K562 (cell line): ENCODE measurements at regions not wholly inside any gene's neighbourhood (a gene's known extent, or its start where the extent isn't known, plus 50 kb on each side); places are given as distances from the start of the nearest gene placed in this dataset.

ENCODE experiments used
- ATAC-seq: fragments of 200-7000 bp; cut with Tn5 transposase; 3 replicates; pipeline ENCODE4 v1.9.1; 2020; ENCODE audit warnings: moderate library complexity
- BruUV-seq: library from RNA; stranded (reverse); fragments of 400-500 nt; replicated peaks from 2 replicates; lab custom pipeline; 2021; lab: Mats Ljungman, UMichigan
- CTCF ChIA-PET: fragments of 300-600 bp; formaldehyde crosslinking; extraction: SDS; loops from one replicate; lab custom pipeline; 2021; ENCODE audit warnings: low intra/inter-chr PET ratio; lab: Yijun Ruan, JAX
- POLR2A ChIA-PET: fragments of 300-600, 350-650 bp; sonication (Branson Sonifier 250); formaldehyde crosslinking; extraction: SDS; loops from one replicate; lab custom pipeline; 2021; ENCODE audit warnings: antibody characterized with exemption, inconsistent platforms; lab: Yijun Ruan, JAX
- DNase-seq, 4 experiments: peaks; one replicate each; pipeline versions ENCODE4 v3.0.0 to v3.0.0-alpha.2; 2011 to 2018; ENCODE audit warnings: low spot score in 3 of 4, mixed read lengths in 3 of 4; ENCODE audit errors: extremely low read depth in 1 of 4
- FAIRE-seq: peaks from 2 replicates; lab custom pipeline; 2011; peaks lifted over from hg19 to GRCh38; lab: Jason Lieb, UNC
- H2AFZ ChIP-seq: 2 replicates; pipeline ENCODE4 v1.6.0; 2011; ENCODE audit warnings: low read depth, low read length, control low read depth, inconsistent platforms
- H3K27ac ChIP-seq: fragments of 200-600 bp; 3 replicates; pipeline ENCODE4 v1.8.0; 2011; ENCODE audit warnings: low read depth, mild to moderate bottlenecking, control low read depth, inconsistent platforms, low read length, moderate library complexity, mixed read lengths; ENCODE audit errors: extremely low read depth
- H3K27me3 ChIP-seq, 2 experiments: fragments of 300-600 bp in 1 of 2; 2 replicates in 1 of 2; 3 replicates in 1 of 2; pipeline versions ENCODE4 v1.6.0 to v1.8.0; 2011; ENCODE audit warnings: inconsistent platforms in 2 of 2, low read length in 2 of 2, mild to moderate bottlenecking in 1 of 2, mixed read lengths in 1 of 2, moderate library complexity in 1 of 2; ENCODE audit not compliant: control insufficient read depth in 2 of 2, insufficient read depth in 2 of 2
- H3K36me3 ChIP-seq: fragments of 300-600 bp; 3 replicates; pipeline ENCODE4 v1.8.0; 2011; ENCODE audit warnings: mild to moderate bottlenecking, low read length, inconsistent platforms; ENCODE audit not compliant: control insufficient read depth, insufficient read depth
- H3K4me1 ChIP-seq, 2 experiments: fragments of 200-600 bp in 1 of 2; replicated peaks in 1 of 2; 2 replicates in 1 of 2; 3 replicates in 1 of 2; pipeline versions ENCODE4 v1.5.1 to v1.8.0; 2011; ENCODE audit warnings: inconsistent platforms in 2 of 2, low read length in 2 of 2, mild to moderate bottlenecking in 1 of 2, mixed read lengths in 1 of 2, moderate library complexity in 1 of 2; ENCODE audit not compliant: control insufficient read depth in 2 of 2, insufficient read depth in 2 of 2
- H3K4me2 ChIP-seq: 2 replicates; pipeline ENCODE4 v1.6.1; 2011; ENCODE audit warnings: low read length, control low read depth, inconsistent platforms, mixed read lengths; ENCODE audit not compliant: insufficient read depth
- H3K4me3 ChIP-seq: fragments of 200-600 bp; sonication (generic), shearing (Covaris generic); 2 replicates; pipeline ENCODE4 v1.5.1; 2016; ENCODE audit warnings: control low read depth, inconsistent platforms
- H3K79me2 ChIP-seq: fragments of 200-600 bp; 3 replicates; pipeline ENCODE4 v1.8.0; 2011; ENCODE audit warnings: low read length, inconsistent platforms; ENCODE audit not compliant: control insufficient read depth, insufficient read depth
- H3K9ac ChIP-seq, 2 experiments: 2 replicates each; pipeline versions ENCODE4 v1.6.0 to v1.6.1; 2011; ENCODE audit warnings: low read depth in 2 of 2, low read length in 2 of 2, control low read depth in 1 of 2, inconsistent platforms in 1 of 2, mild to moderate bottlenecking in 1 of 2, mixed read lengths in 1 of 2; ENCODE audit not compliant: insufficient read depth in 1 of 2
- H3K9me1 ChIP-seq: one replicate; pipeline ENCODE4 v1.6.0; 2011; ENCODE audit warnings: inconsistent platforms, mild to moderate bottlenecking, low read length, moderate library complexity; ENCODE audit not compliant: control insufficient read depth, insufficient read depth
- H3K9me3 ChIP-seq: replicated peaks from 2 replicates; pipeline ENCODE4 v1.5.1; 2011; ENCODE audit warnings: low read depth, low read length, inconsistent platforms; ENCODE audit not compliant: control insufficient read depth, insufficient read depth
- H4K20me1 ChIP-seq: replicated peaks from 2 replicates; pipeline ENCODE4 v1.6.1; 2011; ENCODE audit warnings: low read length, inconsistent platforms, mixed read lengths; ENCODE audit not compliant: control insufficient read depth, insufficient read depth
- GATAD2A ChIP-seq: fragments of 450-650 bp; IDR thresholded peaks from 2 replicates; pipeline ENCODE4 v1.6.1; 2017
- HLTF ChIP-seq: fragments of 450-650 bp; IDR thresholded peaks from 2 replicates; pipeline ENCODE4 v1.6.1; 2016
- RCOR1 ChIP-seq, 2 experiments: IDR thresholded peaks; 2 replicates each; pipeline ENCODE4 v1.6.1; 2012; ENCODE audit warnings: low read depth in 2 of 2, low read length in 2 of 2, borderline replicate concordance in 1 of 2, improper control_type of control experiment in 1 of 2
- U2AF2 ChIP-seq: fragments of 200-400 bp; formaldehyde crosslinking; optimal IDR thresholded peaks from 2 replicates; pipeline ENCODE3; 2017; ENCODE audit warnings: low read depth, mild to moderate bottlenecking, low read length
- ZFP1 ChIP-seq: fragments of 450-650 bp; formaldehyde crosslinking; IDR thresholded peaks from 2 replicates; pipeline ENCODE4 v1.4.0; 2020; ENCODE audit warnings: mild to moderate bottlenecking, mixed read lengths
- WGBS: fragments of 100-300 bp; shearing (Covaris generic); methylation state at CpG from one replicate; pipeline ENCODE4 v1.1.6; 2016; ENCODE audit warnings: low coverage, mixed read lengths; ENCODE audit not compliant: insufficient coverage; ENCODE audit errors: missing lambda C conversion rate; 5-methylcytosine and 5-hydroxymethylcytosine counted together
- in situ Hi-C: fragments of 300-500 bp; cut with MboI; formaldehyde crosslinking; loops from 4 replicates; pipeline ENCODE4 v1.15.0; 2018; ENCODE audit warnings: inconsistent platforms, mixed read lengths
- intact Hi-C: fragments of 100-400 bp; cut with micrococcal nuclease; formaldehyde crosslinking; loops from 2 replicates; pipeline ENCODE4 v1.14.2; 2022
- TF ChIP-seq, protein P1 (sequence below): fragments of 250-450 bp; sonication (Bioruptor Pico); IDR thresholded peaks from 2 replicates; pipeline ENCODE4 v1.4.0; 2020

DNA sequence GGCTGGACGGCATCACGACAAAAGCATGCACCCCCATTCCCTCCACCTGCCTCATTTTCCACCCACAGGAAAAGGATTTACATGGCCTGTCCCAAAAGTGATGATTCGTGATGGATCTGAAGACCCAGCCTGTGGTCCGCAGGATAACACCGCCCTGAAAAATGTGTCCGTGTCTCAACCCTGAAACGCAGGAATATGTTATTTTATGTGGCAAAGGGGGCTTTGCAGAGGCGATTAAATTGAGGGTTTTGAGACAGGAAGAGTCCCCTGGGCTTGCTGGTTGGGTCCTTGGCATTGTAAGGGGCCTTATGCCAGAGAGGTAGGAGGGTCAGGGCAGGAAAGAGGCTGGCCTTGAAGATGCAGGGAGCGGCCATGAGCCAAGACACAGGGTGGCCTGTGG, 80.2 kb upstream of the PPP2R2D start:
- Histone ChIP-seq H3K36me3 (no peaks in the 10 kb centered on the region), H2AFZ (no peak overlapping the region)
- 0% methylated on average over 9 of the region's 9 CpGs for WGBS
- TF ChIP-seq HLTF (no peak), RCOR1 (IDR thresholded peaks at IDR 0.05; ENCODE audit: borderline replicate concordance in 1 of 2, low read depth in 2 of 2, low read length in 2 of 2) (no peak), U2AF2 (no peak), GATAD2A (no peak), ZFP1 (CRISPR knock-in tag) (no peak)
- TF ChIP-seq, protein P1, sequence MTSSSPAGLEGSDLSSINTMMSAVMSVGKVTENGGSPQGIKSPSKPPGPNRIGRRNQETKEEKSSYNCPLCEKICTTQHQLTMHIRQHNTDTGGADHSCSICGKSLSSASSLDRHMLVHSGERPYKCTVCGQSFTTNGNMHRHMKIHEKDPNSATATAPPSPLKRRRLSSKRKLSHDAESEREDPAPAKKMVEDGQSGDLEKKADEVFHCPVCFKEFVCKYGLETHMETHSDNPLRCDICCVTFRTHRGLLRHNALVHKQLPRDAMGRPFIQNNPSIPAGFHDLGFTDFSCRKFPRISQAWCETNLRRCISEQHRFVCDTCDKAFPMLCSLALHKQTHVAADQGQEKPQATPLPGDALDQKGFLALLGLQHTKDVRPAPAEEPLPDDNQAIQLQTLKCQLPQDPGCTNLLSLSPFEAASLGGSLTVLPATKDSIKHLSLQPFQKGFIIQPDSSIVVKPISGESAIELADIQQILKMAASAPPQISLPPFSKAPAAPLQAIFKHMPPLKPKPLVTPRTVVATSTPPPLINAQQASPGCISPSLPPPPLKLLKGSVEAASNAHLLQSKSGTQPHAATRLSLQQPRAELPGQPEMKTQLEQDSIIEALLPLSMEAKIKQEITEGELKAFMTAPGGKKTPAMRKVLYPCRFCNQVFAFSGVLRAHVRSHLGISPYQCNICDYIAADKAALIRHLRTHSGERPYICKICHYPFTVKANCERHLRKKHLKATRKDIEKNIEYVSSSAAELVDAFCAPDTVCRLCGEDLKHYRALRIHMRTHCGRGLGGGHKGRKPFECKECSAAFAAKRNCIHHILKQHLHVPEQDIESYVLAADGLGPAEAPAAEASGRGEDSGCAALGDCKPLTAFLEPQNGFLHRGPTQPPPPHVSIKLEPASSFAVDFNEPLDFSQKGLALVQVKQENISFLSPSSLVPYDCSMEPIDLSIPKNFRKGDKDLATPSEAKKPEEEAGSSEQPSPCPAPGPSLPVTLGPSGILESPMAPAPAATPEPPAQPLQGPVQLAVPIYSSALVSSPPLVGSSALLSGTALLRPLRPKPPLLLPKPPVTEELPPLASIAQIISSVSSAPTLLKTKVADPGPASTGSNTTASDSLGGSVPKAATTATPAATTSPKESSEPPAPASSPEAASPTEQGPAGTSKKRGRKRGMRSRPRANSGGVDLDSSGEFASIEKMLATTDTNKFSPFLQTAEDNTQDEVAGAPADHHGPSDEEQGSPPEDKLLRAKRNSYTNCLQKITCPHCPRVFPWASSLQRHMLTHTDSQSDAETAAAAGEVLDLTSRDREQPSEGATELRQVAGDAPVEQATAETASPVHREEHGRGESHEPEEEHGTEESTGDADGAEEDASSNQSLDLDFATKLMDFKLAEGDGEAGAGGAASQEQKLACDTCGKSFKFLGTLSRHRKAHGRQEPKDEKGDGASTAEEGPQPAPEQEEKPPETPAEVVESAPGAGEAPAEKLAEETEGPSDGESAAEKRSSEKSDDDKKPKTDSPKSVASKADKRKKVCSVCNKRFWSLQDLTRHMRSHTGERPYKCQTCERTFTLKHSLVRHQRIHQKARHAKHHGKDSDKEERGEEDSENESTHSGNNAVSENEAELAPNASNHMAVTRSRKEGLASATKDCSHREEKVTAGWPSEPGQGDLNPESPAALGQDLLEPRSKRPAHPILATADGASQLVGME (CRISPR knock-in tag), result no peak
- TF ChIP-seq, all 486 proteins: peak for 0
- Histone ChIP-seq H3K9ac (no peak overlapping the region), H3K4me2 (no peak overlapping the region), H3K79me2 (no peaks in the 10 kb centered on the region), H3K9me3 (no peaks in the 10 kb centered on the region), H4K20me1 (no peaks in the 10 kb centered on the region), H3K4me3 (no peak overlapping the region), H3K4me1 (peaks cover 0 to 11% of the 10 kb centered on the region in 2 experiments; a peak in 1 of 5 replicates), H3K27me3 (peaks cover 5 to 71% of the 10 kb centered on the region in 2 experiments; a peak in 3 of 5 replicates), H3K27ac (no peak overlapping the region), H3K9me1 (no peaks in the 10 kb centered on the region)
- CTCF ChIA-PET, result no interaction called here
- POLR2A ChIA-PET, result interaction anchor here (0.6 kb wide), 1 partner anchor 218 kb away, joined by 4 read pairs; no protein-coding TSS in a partner anchor
- no peak for DNase-seq
- in situ Hi-C loops, result no loop called here
- FAIRE-seq, result no peak
- ATAC-seq, result no peak
- intact Hi-C loops, result no loop called here
- no TSS peak for BruUV-seq
